K562 (cell line): ENCODE measurements at regions not wholly inside any gene's neighbourhood (a gene's known extent, or its start where the extent isn't known, plus 50 kb on each side); places are given as distances from the start of the nearest gene placed in this dataset.
"Not testable (repeated sequence)": the region's sequence is repeated elsewhere in the genome, so short reads cannot be mapped to it uniquely, and the experiment has no call there.

Experiments used
- ATAC-seq: fragments of 200-7000 bp; cut with Tn5 transposase; 3 replicates; pipeline ENCODE4 v1.9.1; 2020; ENCODE audit warnings: moderate library complexity
- BruUV-seq: library from RNA; stranded (reverse); fragments of 400-500 nt; replicated peaks from 2 replicates; lab custom pipeline; 2021; lab: Mats Ljungman, UMichigan
- CTCF ChIA-PET: fragments of 300-600 bp; formaldehyde crosslinking; extraction: SDS; loops from one replicate; lab custom pipeline; 2021; ENCODE audit warnings: low intra/inter-chr PET ratio; lab: Yijun Ruan, JAX
- POLR2A ChIA-PET: fragments of 300-600, 350-650 bp; sonication (Branson Sonifier 250); formaldehyde crosslinking; extraction: SDS; loops from one replicate; lab custom pipeline; 2021; ENCODE audit warnings: antibody characterized with exemption, inconsistent platforms; lab: Yijun Ruan, JAX
- DNase-seq, 4 experiments: peaks; one replicate each; pipeline versions ENCODE4 v3.0.0 to v3.0.0-alpha.2; 2011 to 2018; ENCODE audit warnings: low spot score in 3 of 4, mixed read lengths in 3 of 4; ENCODE audit errors: extremely low read depth in 1 of 4
- FAIRE-seq: peaks from 2 replicates; lab custom pipeline; 2011; peaks lifted over from hg19 to GRCh38; lab: Jason Lieb, UNC
- H2AFZ ChIP-seq: 2 replicates; pipeline ENCODE4 v1.6.0; 2011; ENCODE audit warnings: low read depth, low read length, control low read depth, inconsistent platforms
- H3K27ac ChIP-seq: fragments of 200-600 bp; 3 replicates; pipeline ENCODE4 v1.8.0; 2011; ENCODE audit warnings: low read depth, mild to moderate bottlenecking, control low read depth, inconsistent platforms, low read length, moderate library complexity, mixed read lengths; ENCODE audit errors: extremely low read depth
- H3K27me3 ChIP-seq, 2 experiments: fragments of 300-600 bp in 1 of 2; 2 replicates in 1 of 2; 3 replicates in 1 of 2; pipeline versions ENCODE4 v1.6.0 to v1.8.0; 2011; ENCODE audit warnings: inconsistent platforms in 2 of 2, low read length in 2 of 2, mild to moderate bottlenecking in 1 of 2, mixed read lengths in 1 of 2, moderate library complexity in 1 of 2; ENCODE audit not compliant: control insufficient read depth in 2 of 2, insufficient read depth in 2 of 2
- H3K36me3 ChIP-seq: fragments of 300-600 bp; 3 replicates; pipeline ENCODE4 v1.8.0; 2011; ENCODE audit warnings: mild to moderate bottlenecking, low read length, inconsistent platforms; ENCODE audit not compliant: control insufficient read depth, insufficient read depth
- H3K4me1 ChIP-seq, 2 experiments: fragments of 200-600 bp in 1 of 2; replicated peaks in 1 of 2; 2 replicates in 1 of 2; 3 replicates in 1 of 2; pipeline versions ENCODE4 v1.5.1 to v1.8.0; 2011; ENCODE audit warnings: inconsistent platforms in 2 of 2, low read length in 2 of 2, mild to moderate bottlenecking in 1 of 2, mixed read lengths in 1 of 2, moderate library complexity in 1 of 2; ENCODE audit not compliant: control insufficient read depth in 2 of 2, insufficient read depth in 2 of 2
- H3K4me2 ChIP-seq: 2 replicates; pipeline ENCODE4 v1.6.1; 2011; ENCODE audit warnings: low read length, control low read depth, inconsistent platforms, mixed read lengths; ENCODE audit not compliant: insufficient read depth
- H3K4me3 ChIP-seq: fragments of 200-600 bp; sonication (generic), shearing (Covaris generic); 2 replicates; pipeline ENCODE4 v1.5.1; 2016; ENCODE audit warnings: control low read depth, inconsistent platforms
- H3K79me2 ChIP-seq: fragments of 200-600 bp; 3 replicates; pipeline ENCODE4 v1.8.0; 2011; ENCODE audit warnings: low read length, inconsistent platforms; ENCODE audit not compliant: control insufficient read depth, insufficient read depth
- H3K9ac ChIP-seq, 2 experiments: 2 replicates each; pipeline versions ENCODE4 v1.6.0 to v1.6.1; 2011; ENCODE audit warnings: low read depth in 2 of 2, low read length in 2 of 2, control low read depth in 1 of 2, inconsistent platforms in 1 of 2, mild to moderate bottlenecking in 1 of 2, mixed read lengths in 1 of 2; ENCODE audit not compliant: insufficient read depth in 1 of 2
- H3K9me1 ChIP-seq: one replicate; pipeline ENCODE4 v1.6.0; 2011; ENCODE audit warnings: inconsistent platforms, mild to moderate bottlenecking, low read length, moderate library complexity; ENCODE audit not compliant: control insufficient read depth, insufficient read depth
- H3K9me3 ChIP-seq: replicated peaks from 2 replicates; pipeline ENCODE4 v1.5.1; 2011; ENCODE audit warnings: low read depth, low read length, inconsistent platforms; ENCODE audit not compliant: control insufficient read depth, insufficient read depth
- H4K20me1 ChIP-seq: replicated peaks from 2 replicates; pipeline ENCODE4 v1.6.1; 2011; ENCODE audit warnings: low read length, inconsistent platforms, mixed read lengths; ENCODE audit not compliant: control insufficient read depth, insufficient read depth
- ARNT ChIP-seq, 2 experiments: fragments of 450-650 bp; IDR thresholded peaks; 2 replicates each; pipeline ENCODE4 v1.6.1; 2016; ENCODE audit warnings: mild to moderate bottlenecking in 1 of 2
- ATF3 ChIP-seq, 2 experiments: fragments of 450-650 bp in 1 of 2; sonication (generic) in 1 of 2; formaldehyde crosslinking in 1 of 2; IDR thresholded peaks in 1 of 2; conservative IDR thresholded peaks in 1 of 2; 2 replicates each; pipeline versions ENCODE4 v1.6.1 to v1.8.1; 2016 to 2023; ENCODE audit warnings: mild to moderate bottlenecking in 2 of 2, moderate library complexity in 2 of 2, inconsistent platforms in 1 of 2, missing genetic modification reagents in 1 of 2
- CREM ChIP-seq: IDR thresholded peaks from 2 replicates; pipeline ENCODE4 v1.6.1; 2014; ENCODE audit warnings: antibody characterized with exemption, low read depth
- DACH1 ChIP-seq: fragments of 450-650 bp; IDR thresholded peaks from 2 replicates; pipeline ENCODE4 v1.6.1; 2018; ENCODE audit not compliant: partially characterized antibody
- ELF1 ChIP-seq: fragments of 200-800 bp; sonication (Bioruptor generic); IDR thresholded peaks from 2 replicates; pipeline ENCODE4 v1.6.1; 2016; ENCODE audit warnings: missing genetic modification characterization, missing compliant biosample characterization
- ILF3 ChIP-seq: fragments of 450-650 bp; IDR thresholded peaks from 2 replicates; pipeline ENCODE4 v1.6.1; 2018; ENCODE audit warnings: antibody characterized with exemption, mild to moderate bottlenecking, moderate library complexity, borderline replicate concordance
- POLR3A ChIP-seq: IDR thresholded peaks from 2 replicates; pipeline ENCODE4 v1.6.1; 2011; ENCODE audit warnings: borderline replicate concordance, mild to moderate bottlenecking, moderate library complexity; ENCODE audit not compliant: insufficient read length, insufficient read depth; ENCODE audit errors: extremely low read depth
- RBM15 ChIP-seq: fragments of 200-400 bp; formaldehyde crosslinking; IDR thresholded peaks from 2 replicates; pipeline ENCODE4 v1.6.1; 2018; ENCODE audit warnings: mild to moderate bottlenecking, low read length, moderate library complexity; ENCODE audit not compliant: insufficient read depth
- TGIF2 ChIP-seq: sonication (generic); formaldehyde crosslinking; IDR thresholded peaks from 2 replicates; pipeline ENCODE4 v1.8.1; 2022; ENCODE audit warnings: mild to moderate bottlenecking, missing genetic modification reagents, moderate library complexity
- ZNF23 ChIP-seq: fragments of 250-450 bp; sonication (Bioruptor Pico); IDR thresholded peaks from 2 replicates; pipeline ENCODE4 v1.4.0; 2020; ENCODE audit warnings: mild to moderate bottlenecking
- ZNF354B ChIP-seq: fragments of 250-450 bp; sonication (Bioruptor Pico); IDR thresholded peaks from 2 replicates; pipeline ENCODE4 v1.4.0; 2020
- ZNF444 ChIP-seq: fragments of 250-450 bp; sonication (Bioruptor Pico); IDR thresholded peaks from 2 replicates; pipeline ENCODE4 v1.4.0; 2020; ENCODE audit warnings: mild to moderate bottlenecking, moderate library complexity
- ZNF584 ChIP-seq: fragments of 200-800 bp; sonication (Bioruptor generic); IDR thresholded peaks from 2 replicates; pipeline ENCODE4 v1.6.1; 2016; ENCODE audit warnings: low read depth, mild to moderate bottlenecking, missing genetic modification characterization, missing compliant biosample characterization
- WGBS: fragments of 100-300 bp; shearing (Covaris generic); methylation state at CpG from one replicate; pipeline ENCODE4 v1.1.6; 2016; ENCODE audit warnings: low coverage, mixed read lengths; ENCODE audit not compliant: insufficient coverage; ENCODE audit errors: missing lambda C conversion rate; 5-methylcytosine and 5-hydroxymethylcytosine counted together
- in situ Hi-C: fragments of 300-500 bp; cut with MboI; formaldehyde crosslinking; loops from 4 replicates; pipeline ENCODE4 v1.15.0; 2018; ENCODE audit warnings: inconsistent platforms, mixed read lengths
- intact Hi-C: fragments of 100-400 bp; cut with micrococcal nuclease; formaldehyde crosslinking; loops from 2 replicates; pipeline ENCODE4 v1.14.2; 2022
- TF ChIP-seq, protein P1 (sequence below): fragments of 450-650 bp; formaldehyde crosslinking; IDR thresholded peaks from 2 replicates; pipeline ENCODE4 v1.4.0; 2022; ENCODE audit warnings: missing genetic modification characterization

- H3K4me3 ChIP-seq; H3K27ac ChIP-seq; H3K4me1 ChIP-seq; POLR2A ChIA-PET; H3K9me3 ChIP-seq; H4K20me1 ChIP-seq; H3K27me3 ChIP-seq; H3K9ac ChIP-seq; ATAC-seq; in situ Hi-C loops; BruUV-seq; FAIRE-seq; H2AFZ ChIP-seq; H3K79me2 ChIP-seq; H3K9me1 ChIP-seq; H3K36me3 ChIP-seq; CTCF ChIA-PET; intact Hi-C loops; H3K4me2 ChIP-seq; DNase-seq; TF ChIP-seq ATF3 (CRISPR knock-in tag; conservative IDR thresholded peaks at IDR 0.05): not testable (repeated sequence)
- TF ChIP-seq CREM (0 out of 2 replicates have a peak, but pooled peaks have one; percentile 12), ATF3 (IDR thresholded peaks at IDR 0.05) (peak; percentile 14; the same call in 1 of the 2 replicates)
- WGBS = 0% methylated on average over 6 of the region's 9 CpGs
These were observed 582.7 kb downstream of the GLRX3 start for GRCh38 chr10:130718744-130719447.

DNA sequence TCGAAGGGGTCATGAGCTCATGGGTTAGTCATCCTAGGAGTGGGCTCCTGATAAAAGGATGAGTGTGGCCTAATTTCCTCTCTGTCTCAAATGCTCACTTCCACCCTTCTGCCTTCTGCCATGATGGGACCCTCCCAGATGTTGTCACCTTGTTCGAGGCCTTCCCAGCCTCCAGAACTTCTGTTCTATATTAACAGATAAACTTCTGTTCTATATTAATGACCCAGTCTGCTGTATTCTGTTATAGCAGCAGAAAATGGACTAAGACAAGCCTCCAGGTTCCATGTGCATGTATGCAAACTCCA lies 583.2 kb downstream of the GLRX3 start:
- POLR2A ChIA-PET = no interaction called here
- FAIRE-seq = no peak

More for the DNA sequence above, 583.2 kb downstream of the GLRX3 start:
- no peaks in the 10 kb centered on the region for H3K4me1 ChIP-seq
- no peaks in the 10 kb centered on the region for H4K20me1 ChIP-seq
- DNase-seq (no peak), ATAC-seq (no peak)
- no peak overlapping the region for H3K4me2 ChIP-seq
- BruUV-seq = no TSS peak
- H3K36me3 ChIP-seq = no peaks in the 10 kb centered on the region
- WGBS = 0% methylated on average over 2 of the region's 2 CpGs
- no peaks in the 10 kb centered on the region for H3K9me1 ChIP-seq
- peaks cover 0 to 6% of the 10 kb centered on the region in 2 experiments; a peak in 1 of 5 replicates for H3K27me3 ChIP-seq
- H3K79me2 ChIP-seq = no peaks in the 10 kb centered on the region
- no peak overlapping the region for H3K4me3 ChIP-seq
- CTCF ChIA-PET = no interaction called here
- no peak for TF ChIP-seq ZNF23 (CRISPR knock-in tag)
- TF ChIP-seq ZNF444 (CRISPR knock-in tag) = no peak
- no peak for TF ChIP-seq DACH1
- TF ChIP-seq ARNT (IDR thresholded peaks at IDR 0.05) = no peak
- TF ChIP-seq TGIF2 (CRISPR knock-in tag) = no peak
- no peak for TF ChIP-seq ILF3
- TF ChIP-seq, protein P1, sequence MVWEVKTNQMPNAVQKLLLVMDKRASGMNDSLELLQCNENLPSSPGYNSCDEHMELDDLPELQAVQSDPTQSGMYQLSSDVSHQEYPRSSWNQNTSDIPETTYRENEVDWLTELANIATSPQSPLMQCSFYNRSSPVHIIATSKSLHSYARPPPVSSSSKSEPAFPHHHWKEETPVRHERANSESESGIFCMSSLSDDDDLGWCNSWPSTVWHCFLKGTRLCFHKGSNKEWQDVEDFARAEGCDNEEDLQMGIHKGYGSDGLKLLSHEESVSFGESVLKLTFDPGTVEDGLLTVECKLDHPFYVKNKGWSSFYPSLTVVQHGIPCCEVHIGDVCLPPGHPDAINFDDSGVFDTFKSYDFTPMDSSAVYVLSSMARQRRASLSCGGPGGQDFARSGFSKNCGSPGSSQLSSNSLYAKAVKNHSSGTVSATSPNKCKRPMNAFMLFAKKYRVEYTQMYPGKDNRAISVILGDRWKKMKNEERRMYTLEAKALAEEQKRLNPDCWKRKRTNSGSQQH (CRISPR knock-in tag) = no peak
- TF ChIP-seq ZNF354B (CRISPR knock-in tag) = no peak
- TF ChIP-seq POLR3A = no peak
- TF ChIP-seq ZNF584 (CRISPR knock-in tag) = no peak
- TF ChIP-seq ELF1 (tag) = no peak
- no peak for TF ChIP-seq RBM15
- TF ChIP-seq, all 486 proteins: peak for 0
- Histone ChIP-seq H3K27ac (no peak overlapping the region), H3K9me3 (no peaks in the 10 kb centered on the region), H2AFZ (no peak overlapping the region), H3K9ac (no peak overlapping the region)
- intact Hi-C loops (no loop called here), in situ Hi-C loops (no loop called here)
